ENCODE measurements at regions not wholly inside any gene's neighbourhood (a gene's known extent, or its start where the extent isn't known, plus 50 kb on each side); places are given as distances from the start of the nearest gene placed in this dataset.

DNA sequence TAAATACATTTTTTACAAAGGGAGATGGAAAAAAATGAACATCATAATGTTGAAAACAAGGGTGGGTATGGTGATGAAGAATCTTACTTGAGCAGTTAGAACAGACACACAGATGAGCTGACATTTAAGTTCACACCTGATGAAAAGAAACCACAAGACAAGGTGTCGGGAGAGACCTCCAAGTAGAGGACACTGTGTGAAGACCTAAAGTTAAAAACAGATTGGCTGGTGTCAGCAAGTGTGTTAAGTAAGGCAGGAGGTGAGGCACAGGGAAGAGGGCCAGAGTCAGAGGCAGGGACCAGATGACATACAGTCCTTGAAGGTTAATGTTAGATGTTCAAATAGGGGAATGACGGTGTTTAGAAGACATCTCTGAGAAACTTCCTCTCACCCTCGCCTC is 236.8 kb downstream of the FAT3 start:
- TF ChIP-seq CTCF (IDR thresholded peaks at IDR 0.05; ENCODE audit: insufficient read depth, low read length, poor library complexity, severe bottlenecking): no peak
- TF ChIP-seq EZH2phosphoT487 (conservative IDR thresholded peaks at IDR 0.05; ENCODE audit: low read length): no peak

Data from SU-DHL-6 (cell line).